Activated B cell treated with CpG ODN at 0.5 μM for 24 hours (primary cell): ENCODE measurements at regions not wholly inside any gene's neighbourhood (a gene's known extent, or its start where the extent isn't known, plus 50 kb on each side); places are given as distances from the start of the nearest gene placed in this dataset.
"Not testable (repeated sequence)": the region's sequence is repeated elsewhere in the genome, so short reads cannot be mapped to it uniquely, and the experiment has no call there.

Experiments
- ATAC-seq: fragments of 200-7000 bp; cut with Tn5 transposase; one replicate; pipeline ENCODE4 v1.10.0; 2021; ENCODE audit warnings: low read depth, mild to moderate bottlenecking, moderate library complexity
- CTCF ChIA-PET: fragments of 350-600 bp; sonication (Branson Sonifier 250); formaldehyde crosslinking; loops from one replicate; lab custom pipeline; 2021; ENCODE audit warnings: antibody characterized with exemption; lab: Charles Lee
- POLR2A ChIA-PET: fragments of 350-600 bp; sonication (Branson Sonifier 250); formaldehyde crosslinking; loops from one replicate; lab custom pipeline; 2021; ENCODE audit warnings: antibody characterized with exemption; lab: Charles Lee
- DNase-seq: peaks from one replicate; pipeline ENCODE4 v3.0.0; 2022
- H3K27ac Mint-ChIP-seq: one replicate; pipeline ENCODE4 v1.8.0; 2020; ENCODE audit warnings: mixed read lengths
- H3K27me3 Mint-ChIP-seq: one replicate; pipeline ENCODE4 v1.8.0; 2021; ENCODE audit warnings: mixed read lengths
- H3K36me3 Mint-ChIP-seq: one replicate; pipeline ENCODE4 v1.8.0; 2021; ENCODE audit warnings: low read depth, mixed read lengths
- H3K4me1 Mint-ChIP-seq: one replicate; pipeline ENCODE4 v1.8.0; 2021; ENCODE audit warnings: mixed read lengths
- H3K4me3 Mint-ChIP-seq: one replicate; pipeline ENCODE4 v1.8.0; 2020; ENCODE audit warnings: mild to moderate bottlenecking, mixed read lengths
- H3K9me3 Mint-ChIP-seq: one replicate; pipeline ENCODE4 v1.8.0; 2020; ENCODE audit warnings: mixed read lengths
- CTCF ChIP-seq: fragments of 200-600 bp; IDR thresholded peaks from one replicate; pipeline ENCODE4 v1.8.0; 2022; ENCODE audit warnings: antibody characterized with exemption, mild to moderate bottlenecking
- intact Hi-C: fragments of 100-400 bp; cut with micrococcal nuclease; formaldehyde crosslinking; loops from one replicate; pipeline ENCODE4 v1.15.1; 2024

GRCh38 chr15:77869021-77869895, 208.3 kb downstream of the TBC1D2B start:
- Mint-ChIP-seq H3K36me3 (no peaks in the 10 kb centered on the region), H3K27ac (no peak overlapping the region), H3K4me1 (no peaks in the 10 kb centered on the region), H3K27me3 (peaks cover 3% of the 10 kb centered on the region), H3K9me3 (no peaks in the 10 kb centered on the region), H3K4me3 (no peak overlapping the region)
- ChIA-PET POLR2A (no interaction called here), CTCF (no interaction called here)
- TF ChIP-seq CTCF, result no peak
- DNase-seq, result no peak
- intact Hi-C loops, result no loop called here
- no peak for ATAC-seq

- H3K27ac Mint-ChIP-seq, H3K36me3 Mint-ChIP-seq, DNase-seq, CTCF ChIA-PET, ATAC-seq, H3K9me3 Mint-ChIP-seq, H3K27me3 Mint-ChIP-seq, H3K4me3 Mint-ChIP-seq, POLR2A ChIA-PET, H3K4me1 Mint-ChIP-seq, intact Hi-C loops: not testable (repeated sequence)
Observed at GRCh38 chr15:77868048-77868629, 209.4 kb downstream of the TBC1D2B start.

- TF ChIP-seq CTCF, result no peak
- no peak overlapping the region for H3K4me3 Mint-ChIP-seq
- H3K27ac Mint-ChIP-seq, result no peak overlapping the region
- CTCF ChIA-PET, result no interaction called here
- DNase-seq (no peak), ATAC-seq (no peak)
- peaks cover 6% of the 10 kb centered on the region for H3K27me3 Mint-ChIP-seq
- H3K9me3 Mint-ChIP-seq, result no peaks in the 10 kb centered on the region
- intact Hi-C loops, result no loop called here
- POLR2A ChIA-PET, result no interaction called here
- H3K36me3 Mint-ChIP-seq, result no peaks in the 10 kb centered on the region
- H3K4me1 Mint-ChIP-seq, result no peaks in the 10 kb centered on the region
Observed at GRCh38 chr15:77867266-77868047, 210.1 kb downstream of the TBC1D2B start.

- no peak overlapping the region for H3K4me3 Mint-ChIP-seq
- intact Hi-C loops, result no loop called here
- POLR2A ChIA-PET, result no interaction called here
Observed at GRCh38 chr15:77866596-77867125, 210.8 kb downstream of the TBC1D2B start.

GRCh38 chr15:77866186-77866585, 211.3 kb downstream of the TBC1D2B start:
- Mint-ChIP-seq H3K4me1 (no peaks in the 10 kb centered on the region), H3K9me3 (no peaks in the 10 kb centered on the region), H3K27me3 (peaks cover 6% of the 10 kb centered on the region), H3K36me3 (no peaks in the 10 kb centered on the region), H3K4me3 (no peak overlapping the region), H3K27ac (no peak overlapping the region)
- POLR2A ChIA-PET, result no interaction called here
- CTCF ChIA-PET, result no interaction called here
- intact Hi-C loops, result no loop called here
- DNase-seq, result no peak
- ATAC-seq, result no peak
- TF ChIP-seq CTCF, result no peak

More at GRCh38 chr15:77866596-77867125, 210.8 kb downstream of the TBC1D2B start:
- H3K36me3 Mint-ChIP-seq, result no peaks in the 10 kb centered on the region
- H3K27ac Mint-ChIP-seq, result no peak overlapping the region
- H3K27me3 Mint-ChIP-seq, result peaks cover 6% of the 10 kb centered on the region
- DNase-seq (no peak), ATAC-seq (no peak)
- no peaks in the 10 kb centered on the region for H3K4me1 Mint-ChIP-seq
- CTCF ChIA-PET, result no interaction called here
- no peaks in the 10 kb centered on the region for H3K9me3 Mint-ChIP-seq
- TF ChIP-seq CTCF, result no peak
